ENCODE measurements at regions not wholly inside any gene's neighbourhood (a gene's known extent, or its start where the extent isn't known, plus 50 kb on each side); places are given as distances from the start of the nearest gene placed in this dataset.

DNA sequence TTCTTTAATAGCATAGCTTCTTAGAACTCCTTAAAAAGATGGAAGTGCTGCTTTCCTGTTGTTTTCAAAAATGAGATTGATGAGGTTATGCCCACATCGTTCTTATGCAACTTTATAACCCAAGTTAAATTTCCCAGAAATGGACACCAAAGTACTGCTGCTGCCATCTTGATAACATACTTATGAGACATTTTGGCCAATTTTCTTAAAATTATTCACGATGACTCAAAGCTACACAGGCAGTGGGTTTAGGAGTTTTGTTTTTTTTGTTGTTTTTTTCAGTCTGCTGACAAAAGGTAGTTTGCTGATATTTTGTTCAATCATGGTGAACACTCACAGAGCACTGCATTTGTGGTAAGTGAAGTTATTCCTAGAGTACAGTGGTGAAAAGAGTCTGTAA is 54.9 kb upstream of the RFC3 start:
- Histone ChIP-seq H3K9me3 (no peaks in the 10 kb centered on the region), H3K9ac (ENCODE audit: low read depth in 2 of 2, low read length in 2 of 2) (no peak overlapping the region), H3K36me3 (no peaks in the 10 kb centered on the region), H3K27me3 (no peaks in the 10 kb centered on the region), H3K4me1 (no peaks in the 10 kb centered on the region), H3K27ac (no peak overlapping the region), H3K4me3 (no peak overlapping the region)
- intact Hi-C loops (cut with DNase I) = no loop called here
- TF ChIP-seq, protein P1, sequence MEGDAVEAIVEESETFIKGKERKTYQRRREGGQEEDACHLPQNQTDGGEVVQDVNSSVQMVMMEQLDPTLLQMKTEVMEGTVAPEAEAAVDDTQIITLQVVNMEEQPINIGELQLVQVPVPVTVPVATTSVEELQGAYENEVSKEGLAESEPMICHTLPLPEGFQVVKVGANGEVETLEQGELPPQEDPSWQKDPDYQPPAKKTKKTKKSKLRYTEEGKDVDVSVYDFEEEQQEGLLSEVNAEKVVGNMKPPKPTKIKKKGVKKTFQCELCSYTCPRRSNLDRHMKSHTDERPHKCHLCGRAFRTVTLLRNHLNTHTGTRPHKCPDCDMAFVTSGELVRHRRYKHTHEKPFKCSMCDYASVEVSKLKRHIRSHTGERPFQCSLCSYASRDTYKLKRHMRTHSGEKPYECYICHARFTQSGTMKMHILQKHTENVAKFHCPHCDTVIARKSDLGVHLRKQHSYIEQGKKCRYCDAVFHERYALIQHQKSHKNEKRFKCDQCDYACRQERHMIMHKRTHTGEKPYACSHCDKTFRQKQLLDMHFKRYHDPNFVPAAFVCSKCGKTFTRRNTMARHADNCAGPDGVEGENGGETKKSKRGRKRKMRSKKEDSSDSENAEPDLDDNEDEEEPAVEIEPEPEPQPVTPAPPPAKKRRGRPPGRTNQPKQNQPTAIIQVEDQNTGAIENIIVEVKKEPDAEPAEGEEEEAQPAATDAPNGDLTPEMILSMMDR (IDR thresholded peaks at IDR 0.05) = no peak
- DNase-seq = no peak

DNA sequence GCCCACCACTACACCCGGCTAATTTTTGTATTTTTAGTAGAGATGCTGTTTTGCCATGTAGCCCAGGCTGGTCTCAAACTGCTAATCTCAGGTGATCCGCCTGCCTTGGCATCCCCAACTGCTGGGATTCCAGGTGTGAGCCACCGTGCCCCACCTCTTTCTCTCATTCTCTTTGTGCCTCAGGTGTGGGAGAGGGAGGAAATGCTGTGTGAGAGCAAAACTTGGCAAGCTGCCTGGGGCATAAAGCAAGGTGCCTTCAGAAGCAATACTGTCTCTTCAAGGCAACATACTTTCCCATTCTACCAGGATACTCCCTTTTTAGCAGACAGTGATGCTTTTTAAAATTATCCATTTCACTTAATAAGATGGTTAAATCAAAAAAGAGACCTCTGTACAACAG is 53.2 kb upstream of the RFC3 start:
- no peaks in the 10 kb centered on the region for H3K9me3 ChIP-seq
- no peak overlapping the region for H3K9ac ChIP-seq (ENCODE audit: low read depth in 2 of 2, low read length in 2 of 2)
- H3K36me3 ChIP-seq = no peaks in the 10 kb centered on the region
- H3K4me3 ChIP-seq = no peak overlapping the region
- H3K4me1 ChIP-seq = no peaks in the 10 kb centered on the region
- intact Hi-C loops (cut with DNase I) = no loop called here
- H3K27me3 ChIP-seq = no peaks in the 10 kb centered on the region
- TF ChIP-seq, protein P1 (IDR thresholded peaks at IDR 0.05) = no peak
- DNase-seq = no peak
- no peak overlapping the region for H3K27ac ChIP-seq

DNA sequence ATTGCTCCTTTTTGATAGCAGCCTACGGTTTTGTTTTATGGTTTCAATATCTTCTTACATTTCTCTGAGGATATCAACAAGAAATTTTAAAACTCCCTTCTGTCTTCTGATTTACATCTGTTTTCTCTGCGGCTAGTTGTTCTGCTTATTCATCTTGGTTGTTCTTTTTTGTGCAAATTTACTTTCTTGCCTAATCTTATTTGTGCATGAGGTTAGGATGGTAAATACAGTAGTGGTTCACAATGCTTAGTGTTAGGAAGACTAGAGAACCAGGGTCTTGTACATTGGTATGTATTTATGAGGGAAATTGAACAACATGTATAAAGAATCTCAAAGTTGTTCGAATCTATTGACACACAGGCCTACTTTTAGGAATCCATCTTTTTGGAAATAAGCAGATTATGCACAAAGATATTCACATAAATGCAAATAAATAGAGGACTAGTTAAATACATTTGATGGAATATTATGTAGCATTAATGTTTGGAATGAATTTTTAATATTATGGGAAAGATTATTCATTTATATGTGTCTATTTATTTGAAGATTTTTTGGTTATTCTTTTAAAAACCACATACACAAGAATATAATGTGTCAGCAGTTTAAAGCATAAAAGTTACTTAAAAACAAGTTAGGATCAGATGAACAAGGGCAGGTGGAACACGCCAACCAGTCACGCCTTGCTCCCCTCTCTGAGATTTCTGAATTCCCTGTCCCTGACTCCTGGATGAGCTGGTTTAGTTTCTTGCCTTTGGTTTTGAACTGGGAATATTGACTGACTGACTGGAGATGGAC is 51.4 kb upstream of the RFC3 start:
- H3K4me3 ChIP-seq = no peak overlapping the region
- H3K9me3 ChIP-seq = no peaks in the 10 kb centered on the region
- no peaks in the 10 kb centered on the region for H3K27me3 ChIP-seq
- DNase-seq = no peak
- TF ChIP-seq, protein P1 (IDR thresholded peaks at IDR 0.05) = no peak
- intact Hi-C loops (cut with DNase I) = no loop called here
- no peak overlapping the region for H3K27ac ChIP-seq
- H3K9ac ChIP-seq (ENCODE audit: low read depth in 2 of 2, low read length in 2 of 2) = no peak overlapping the region
- no peaks in the 10 kb centered on the region for H3K36me3 ChIP-seq
- no peaks in the 10 kb centered on the region for H3K4me1 ChIP-seq

DNA sequence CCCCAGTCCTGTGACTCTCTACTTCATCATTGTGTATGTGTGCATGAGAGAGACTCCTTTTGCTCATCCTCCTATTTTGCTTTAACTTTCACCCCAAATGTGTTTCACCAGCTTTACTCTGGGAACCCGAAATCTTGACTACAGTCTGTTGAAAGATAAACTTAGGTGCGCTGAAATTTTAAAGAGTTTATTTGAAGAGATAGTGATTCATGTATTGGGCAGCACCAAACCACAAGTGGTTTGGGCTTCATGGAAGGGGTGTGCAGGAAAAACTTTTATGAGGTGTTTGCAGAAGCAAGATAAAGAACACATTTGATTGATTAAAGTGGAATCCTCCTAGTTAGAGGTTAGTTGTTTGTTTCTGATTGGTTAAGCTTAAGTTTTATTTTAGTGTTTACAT is 50.8 kb upstream of the RFC3 start:
- Histone ChIP-seq H3K4me1 (no peaks in the 10 kb centered on the region), H3K9ac (ENCODE audit: low read depth in 2 of 2, low read length in 2 of 2) (no peak overlapping the region), H3K27me3 (no peaks in the 10 kb centered on the region), H3K27ac (no peak overlapping the region), H3K9me3 (no peaks in the 10 kb centered on the region), H3K4me3 (no peak overlapping the region), H3K36me3 (no peaks in the 10 kb centered on the region)
- intact Hi-C loops (cut with DNase I) = no loop called here
- DNase-seq = no peak
- TF ChIP-seq, protein P1 (IDR thresholded peaks at IDR 0.05) = no peak
